ENCODE measurements at regions not wholly inside any gene's neighbourhood (a gene's known extent, or its start where the extent isn't known, plus 50 kb on each side); places are given as distances from the start of the nearest gene placed in this dataset.

GRCh38 chr18:67211646-67212045 is 304.9 kb downstream of the DSEL start:
- Histone ChIP-seq H3K36me3 (no peaks in the 10 kb centered on the region), H3K27me3 (no peaks in the 10 kb centered on the region), H3K9me3 (no peaks in the 10 kb centered on the region), H3K4me1 (no peaks in the 10 kb centered on the region), H3K27ac (no peak overlapping the region), H3K4me3 (no peak overlapping the region)
- in situ Hi-C loops (cut with MboI; ENCODE audit: low sequenced_read_pairs in 4 of 4): loop anchor here in 2 of 4 donors (10.0 to 25.0 kb wide), 2 partner anchors 1443 to 1451 kb away; no protein-coding TSS in a partner anchor
- TF ChIP-seq POLR2A (IDR thresholded peaks at IDR 0.05): no peak
- TF ChIP-seq CTCF (IDR thresholded peaks at IDR 0.05 in 4 of 5, conservative IDR thresholded peaks at IDR 0.05 in 1 of 5): no peak
- ATAC-seq (no peak), DNase-seq (no peak)
- intact Hi-C loops (cut with DNase I; ENCODE audit: low total_unique reads): no loop called here

GRCh38 chr18:67200665-67201064 is 315.9 kb downstream of the DSEL start:
- Histone ChIP-seq H3K27ac (no peak overlapping the region), H3K4me3 (no peak overlapping the region), H3K4me1 (no peaks in the 10 kb centered on the region), H3K36me3 (no peaks in the 10 kb centered on the region), H3K27me3 (no peaks in the 10 kb centered on the region), H3K9me3 (no peaks in the 10 kb centered on the region)
- intact Hi-C loops (cut with DNase I; ENCODE audit: low total_unique reads): loop anchor here (1.0 kb wide), 1 partner anchor 96 kb away; no protein-coding TSS in a partner anchor
- in situ Hi-C loops (cut with MboI; ENCODE audit: low sequenced_read_pairs in 4 of 4): loop anchor here in 1 of 4 donors (25.0 kb wide), 1 partner anchor 1462 kb away; no protein-coding TSS in a partner anchor
- no peak for TF ChIP-seq CTCF (IDR thresholded peaks at IDR 0.05 in 4 of 5, conservative IDR thresholded peaks at IDR 0.05 in 1 of 5)
- no peak for TF ChIP-seq POLR2A (IDR thresholded peaks at IDR 0.05)
- DNase-seq (no peak), ATAC-seq (no peak)

- DNase-seq (no peak), ATAC-seq (no peak)
- in situ Hi-C loops (cut with MboI; ENCODE audit: low sequenced_read_pairs in 4 of 4): loop anchor here in 2 of 4 donors (10.0 to 25.0 kb wide), 2 partner anchors 95 to 1462 kb away; no protein-coding TSS in a partner anchor
- Histone ChIP-seq H3K4me1 (no peaks in the 10 kb centered on the region), H3K4me3 (no peak overlapping the region), H3K27me3 (no peaks in the 10 kb centered on the region), H3K9me3 (no peaks in the 10 kb centered on the region), H3K27ac (no peak overlapping the region), H3K36me3 (no peaks in the 10 kb centered on the region)
- TF ChIP-seq CTCF (IDR thresholded peaks at IDR 0.05 in 4 of 5, conservative IDR thresholded peaks at IDR 0.05 in 1 of 5): peak in 4 of 5 experiments; percentile 12 to 52 (median 40)
- no peak for TF ChIP-seq POLR2A (IDR thresholded peaks at IDR 0.05)
- intact Hi-C loops (cut with DNase I; ENCODE audit: low total_unique reads): loop anchor here (1.0 kb wide), 1 partner anchor 96 kb away; no protein-coding TSS in a partner anchor
Observed at GRCh38 chr18:67199993-67200617, 316.4 kb downstream of the DSEL start.

GRCh38 chr18:67194886-67195285 is 321.6 kb downstream of the DSEL start:
- Histone ChIP-seq H3K27ac (no peak overlapping the region), H3K4me3 (no peak overlapping the region), H3K36me3 (no peaks in the 10 kb centered on the region), H3K4me1 (no peaks in the 10 kb centered on the region), H3K27me3 (no peaks in the 10 kb centered on the region), H3K9me3 (no peaks in the 10 kb centered on the region)
- DNase-seq (no peak), ATAC-seq (no peak)
- intact Hi-C loops (cut with DNase I; ENCODE audit: low total_unique reads) (no loop called here), in situ Hi-C loops (cut with MboI; ENCODE audit: low sequenced_read_pairs in 4 of 4) (loop anchor here in 1 of 4 donors (10.0 kb wide), 1 partner anchor 90 kb away; no protein-coding TSS in a partner anchor)
- TF ChIP-seq POLR2A (IDR thresholded peaks at IDR 0.05) (no peak), CTCF (IDR thresholded peaks at IDR 0.05 in 4 of 5, conservative IDR thresholded peaks at IDR 0.05 in 1 of 5) (no peak)

Measured in gastrocnemius medialis (tissue), 4 donors.